Muscle of arm (tissue), 1 donor: ENCODE measurements at regions not wholly inside any gene's neighbourhood (a gene's known extent, or its start where the extent isn't known, plus 50 kb on each side); places are given as distances from the start of the nearest gene placed in this dataset.
A peak's percentile ranks its signal among the peaks of the same experiment; 100 is the strongest.

Source experiments
- DNase-seq: peaks from one replicate; pipeline ENCODE4 v3.0.0-alpha.2; 2013

- no peak for DNase-seq
Observed at GRCh38 chr14:49971156-49972130, 78.6 kb downstream of the ARF6 start.

DNA sequence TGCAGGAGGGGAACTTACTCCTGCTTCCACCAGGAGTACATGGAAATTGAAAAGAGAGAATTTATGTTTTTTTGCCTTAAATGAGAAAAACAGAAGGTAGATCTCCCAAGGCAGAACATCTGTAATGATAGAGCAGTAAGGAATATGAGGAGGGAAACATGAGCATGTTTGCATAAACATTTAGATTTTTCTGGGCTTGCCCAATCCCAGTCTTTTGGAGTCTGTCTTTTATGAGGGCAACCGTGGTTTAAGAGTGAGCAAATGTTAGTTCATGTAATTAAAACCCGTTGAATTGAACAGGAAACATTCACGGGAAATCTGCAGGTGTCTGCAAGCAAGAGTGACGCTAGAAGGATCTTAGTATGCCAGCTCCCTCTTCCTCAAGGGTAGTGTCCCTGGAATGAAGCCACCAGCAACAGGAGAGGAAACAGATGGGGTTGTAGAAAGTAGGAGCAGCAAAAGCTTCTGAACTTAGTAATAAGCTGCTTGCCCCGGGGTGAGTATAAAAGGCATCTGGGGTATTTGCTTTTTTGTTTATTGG is 79.3 kb downstream of the ARF6 start:
- DNase-seq, result peak; percentile 51

DNA sequence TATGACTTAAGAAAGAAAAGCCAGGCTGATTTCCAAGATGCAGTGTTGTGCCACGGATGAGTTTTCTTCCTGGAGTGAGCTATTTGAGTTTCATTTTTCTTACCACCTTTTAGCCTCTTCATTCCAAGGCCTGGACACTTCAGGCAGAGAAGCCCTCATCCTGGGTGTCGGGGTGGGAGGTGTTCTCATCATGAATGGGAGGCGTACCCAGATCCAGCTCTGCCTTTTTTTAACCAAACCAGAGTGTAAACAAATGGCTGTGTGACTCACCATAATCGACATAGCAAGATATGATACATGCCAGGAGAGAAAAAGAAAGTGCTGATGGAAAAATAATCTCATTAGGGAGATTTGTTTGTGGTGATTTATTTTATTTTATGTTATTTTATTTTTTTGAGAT is 79.9 kb downstream of the ARF6 start:
- no peak for DNase-seq

GRCh38 chr14:49975276-49975675 is 82.4 kb downstream of the ARF6 start:
- DNase-seq, result no peak

- DNase-seq, result no peak
Observed at GRCh38 chr14:49975799-49976198, 82.9 kb downstream of the ARF6 start.

DNA sequence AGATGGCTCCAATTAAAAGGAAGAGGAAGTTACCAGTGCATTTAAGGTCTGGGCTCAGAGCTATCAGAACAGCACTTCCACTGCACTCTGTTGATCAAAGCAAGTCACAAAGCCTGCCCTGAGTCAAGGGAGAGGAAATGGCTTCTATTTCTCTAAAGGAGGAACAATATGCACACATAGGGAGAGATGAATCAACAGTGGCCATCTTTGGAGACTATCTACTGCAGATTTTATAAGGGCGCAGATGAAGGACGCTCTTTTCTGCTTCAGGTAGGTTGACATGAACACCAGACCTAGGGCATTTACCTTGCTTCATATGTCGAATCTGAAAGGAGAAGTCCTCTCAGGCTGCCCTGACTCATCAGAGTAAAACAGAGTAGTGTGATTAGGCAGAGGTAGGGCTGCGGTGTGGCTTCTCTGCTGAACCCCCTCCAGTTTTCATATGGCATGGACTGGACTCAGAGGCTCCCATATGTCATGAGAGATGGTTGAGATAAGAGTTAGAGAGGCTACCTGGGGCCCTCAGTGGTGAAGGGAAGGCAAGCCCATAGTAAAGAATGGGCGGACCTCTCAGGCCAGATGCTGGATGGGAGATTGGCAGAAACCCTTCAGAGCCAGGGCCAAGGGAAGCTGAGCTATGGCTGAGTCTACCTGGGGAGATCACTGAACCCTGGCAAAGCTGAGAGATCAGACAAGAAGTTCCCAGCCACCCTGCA is 84.4 kb downstream of the ARF6 start:
- DNase-seq, result no peak

DNA sequence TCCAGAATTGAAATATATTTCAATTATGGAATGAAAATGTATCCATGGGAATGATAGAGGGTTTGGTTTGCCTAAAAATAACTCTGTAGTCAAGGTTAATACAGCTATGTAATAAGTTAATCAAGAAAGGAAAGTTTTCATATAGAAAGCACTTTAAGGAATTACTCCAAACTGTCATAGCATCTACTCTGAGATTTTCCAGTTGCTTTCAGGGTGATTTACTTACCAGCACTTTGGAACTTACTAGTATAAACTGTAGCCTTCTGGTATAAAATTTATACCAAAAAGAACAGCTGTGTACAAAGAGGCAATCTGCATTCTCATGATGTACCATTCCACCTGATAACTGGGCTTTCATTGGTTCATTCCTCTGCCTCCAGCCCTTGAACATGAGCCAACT is 87.1 kb downstream of the ARF6 start:
- DNase-seq, result no peak

- no peak for DNase-seq
Observed at GRCh38 chr14:49982082-49982481, 89.2 kb downstream of the ARF6 start.

GRCh38 chr14:49982501-49982951 is 89.6 kb downstream of the ARF6 start:
- DNase-seq, result no peak

- DNase-seq, result no peak
Observed at GRCh38 chr14:49984424-49984823, 91.5 kb downstream of the ARF6 start.

GRCh38 chr14:49986343-49987014 is 93.6 kb downstream of the ARF6 start:
- DNase-seq, result peak; percentile 48

GRCh38 chr14:49988080-49988990 is 95.5 kb downstream of the ARF6 start:
- DNase-seq, result no peak

DNA sequence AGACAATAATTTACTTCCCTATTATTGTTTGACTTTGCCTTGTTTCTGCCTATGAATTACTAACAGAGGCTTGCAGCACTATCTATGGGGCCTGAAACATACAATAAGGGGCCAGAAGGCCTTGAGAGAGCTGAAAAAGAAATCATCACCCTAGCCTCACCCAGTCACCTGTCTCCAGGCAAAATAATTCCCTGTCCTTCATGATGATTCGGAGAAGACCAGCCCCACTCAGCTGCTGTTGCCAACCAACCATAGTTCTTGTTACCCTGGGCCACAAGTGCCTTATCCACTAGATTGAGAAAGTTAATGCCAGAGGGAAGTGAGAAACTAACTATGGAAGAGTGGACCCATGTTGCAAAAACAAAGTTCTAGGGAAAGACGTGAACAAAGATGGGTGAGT is 97.1 kb downstream of the ARF6 start:
- no peak for DNase-seq

- DNase-seq, result no peak
Observed at GRCh38 chr14:49991491-49991890, 98.6 kb downstream of the ARF6 start.

GRCh38 chr14:49992036-49992435 is 99.2 kb downstream of the ARF6 start:
- DNase-seq, result no peak

- no peak for DNase-seq
Observed at GRCh38 chr14:49992448-49992847, 99.6 kb downstream of the ARF6 start.

DNA sequence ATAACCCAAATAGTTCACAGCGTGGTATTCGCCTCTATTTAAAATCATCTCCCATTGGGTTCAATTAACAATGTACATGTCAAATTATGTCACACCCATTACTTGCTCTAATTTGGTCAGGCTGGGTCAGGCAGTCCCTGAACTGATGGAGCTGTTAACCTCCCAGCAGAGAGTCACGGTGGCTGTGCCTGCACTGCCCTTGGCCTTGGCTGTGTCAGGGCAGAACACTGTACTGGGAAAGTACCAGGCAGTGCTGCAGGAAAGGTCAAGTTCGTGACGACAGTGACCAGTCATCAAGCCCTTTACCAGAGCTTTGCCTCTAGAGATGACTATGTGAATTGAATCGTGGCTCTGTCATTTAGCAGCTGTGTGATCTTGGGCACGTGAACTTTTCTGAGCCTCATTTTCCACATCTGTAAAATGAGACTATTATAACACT is 100.0 kb downstream of the ARF6 start:
- DNase-seq, result no peak

- DNase-seq, result no peak
Observed at GRCh38 chr14:49993565-49993964, 100.7 kb downstream of the ARF6 start.

- DNase-seq, result no peak
Observed at GRCh38 chr14:49994951-49995561, 102.2 kb downstream of the ARF6 start.

GRCh38 chr14:49997991-49998390 is 105.1 kb downstream of the ARF6 start:
- no peak for DNase-seq
